ENCODE measurements at regions not wholly inside any gene's neighbourhood (a gene's known extent, or its start where the extent isn't known, plus 50 kb on each side); places are given as distances from the start of the nearest gene placed in this dataset.

DNA sequence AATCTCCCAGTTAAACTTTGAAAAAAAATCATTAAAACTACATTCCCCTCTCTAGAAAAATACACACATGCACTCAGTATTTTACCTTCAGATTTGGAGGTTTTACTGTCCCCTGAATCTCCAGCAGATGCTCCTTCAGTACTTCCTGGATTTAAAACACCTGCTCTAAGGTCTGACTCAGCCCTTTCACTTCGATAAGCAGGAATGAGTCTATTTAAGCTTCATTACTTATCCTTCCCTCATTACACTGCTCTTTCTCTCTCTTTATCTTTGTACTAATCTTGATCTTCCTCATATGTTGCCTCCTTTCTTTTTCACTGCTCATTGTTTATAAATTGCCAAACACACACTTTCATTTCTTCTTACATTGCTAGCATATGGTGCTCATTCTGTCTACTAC is 443.9 kb downstream of the DIPK2A start:
- TF ChIP-seq, protein P1, sequence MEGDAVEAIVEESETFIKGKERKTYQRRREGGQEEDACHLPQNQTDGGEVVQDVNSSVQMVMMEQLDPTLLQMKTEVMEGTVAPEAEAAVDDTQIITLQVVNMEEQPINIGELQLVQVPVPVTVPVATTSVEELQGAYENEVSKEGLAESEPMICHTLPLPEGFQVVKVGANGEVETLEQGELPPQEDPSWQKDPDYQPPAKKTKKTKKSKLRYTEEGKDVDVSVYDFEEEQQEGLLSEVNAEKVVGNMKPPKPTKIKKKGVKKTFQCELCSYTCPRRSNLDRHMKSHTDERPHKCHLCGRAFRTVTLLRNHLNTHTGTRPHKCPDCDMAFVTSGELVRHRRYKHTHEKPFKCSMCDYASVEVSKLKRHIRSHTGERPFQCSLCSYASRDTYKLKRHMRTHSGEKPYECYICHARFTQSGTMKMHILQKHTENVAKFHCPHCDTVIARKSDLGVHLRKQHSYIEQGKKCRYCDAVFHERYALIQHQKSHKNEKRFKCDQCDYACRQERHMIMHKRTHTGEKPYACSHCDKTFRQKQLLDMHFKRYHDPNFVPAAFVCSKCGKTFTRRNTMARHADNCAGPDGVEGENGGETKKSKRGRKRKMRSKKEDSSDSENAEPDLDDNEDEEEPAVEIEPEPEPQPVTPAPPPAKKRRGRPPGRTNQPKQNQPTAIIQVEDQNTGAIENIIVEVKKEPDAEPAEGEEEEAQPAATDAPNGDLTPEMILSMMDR (IDR thresholded peaks at IDR 0.05; ENCODE audit: insufficient read depth, low read length): no peak
- H3K4me3 ChIP-seq (ENCODE audit: low read depth, low read length): no peak overlapping the region
- no peak for DNase-seq (ENCODE audit: low read depth)

GRCh38 chr3:144424606-144425005 is 453.0 kb downstream of the DIPK2A start:
- H3K4me3 ChIP-seq (ENCODE audit: low read depth, low read length): no peak overlapping the region
- no peak for DNase-seq (ENCODE audit: low read depth)
- TF ChIP-seq, protein P1 (IDR thresholded peaks at IDR 0.05; ENCODE audit: insufficient read depth, low read length): no peak

DNA sequence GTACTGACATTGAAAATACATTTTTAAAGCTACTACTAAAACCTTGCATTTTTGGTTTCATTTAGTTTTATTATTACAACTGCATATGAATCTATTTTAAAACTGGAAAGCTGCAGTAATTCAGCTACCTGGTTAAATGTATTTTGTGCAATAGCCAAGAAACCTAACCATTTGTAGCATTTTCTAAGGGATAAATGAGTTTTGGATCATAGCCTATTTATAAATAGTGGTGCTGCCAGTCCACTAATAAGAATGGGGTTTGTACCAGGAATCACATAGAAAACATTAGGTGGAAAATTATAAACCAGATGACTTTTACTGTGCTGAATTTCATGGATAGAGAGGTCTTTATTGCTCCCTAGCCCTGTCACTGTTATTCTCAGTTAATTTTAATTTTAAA is 454.7 kb downstream of the DIPK2A start:
- H3K4me3 ChIP-seq (ENCODE audit: low read depth, low read length): no peak overlapping the region
- TF ChIP-seq, protein P1 (IDR thresholded peaks at IDR 0.05; ENCODE audit: insufficient read depth, low read length): no peak
- no peak for DNase-seq (ENCODE audit: low read depth)

DNA sequence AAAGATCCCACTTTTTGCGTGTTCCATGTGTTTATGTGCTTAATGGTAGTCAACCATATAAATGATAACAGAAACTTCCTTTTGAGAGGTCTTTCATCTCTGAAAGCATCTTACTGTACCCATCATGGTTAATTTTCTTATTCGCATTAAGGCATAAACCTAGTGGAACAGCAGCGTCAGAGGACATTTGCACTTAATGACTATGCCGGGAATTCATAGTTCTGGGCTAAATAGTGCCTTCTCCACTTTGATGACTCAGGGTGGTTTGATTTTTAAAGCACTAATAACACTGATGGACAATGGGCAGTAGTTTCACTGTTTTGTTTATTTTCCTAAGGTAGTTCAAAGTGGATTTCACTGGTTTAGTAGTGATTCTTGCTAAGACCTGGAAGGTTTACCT is 455.3 kb downstream of the DIPK2A start:
- no peak overlapping the region for H3K4me3 ChIP-seq (ENCODE audit: low read depth, low read length)
- TF ChIP-seq, protein P1 (IDR thresholded peaks at IDR 0.05; ENCODE audit: insufficient read depth, low read length): no peak
- no peak for DNase-seq (ENCODE audit: low read depth)

- TF ChIP-seq, protein P1 (IDR thresholded peaks at IDR 0.05; ENCODE audit: insufficient read depth, low read length): no peak
- H3K4me3 ChIP-seq (ENCODE audit: low read depth, low read length): no peak overlapping the region
- no peak for DNase-seq (ENCODE audit: low read depth)
Observed at GRCh38 chr3:144429719-144430121, 458.1 kb downstream of the DIPK2A start.

DNA sequence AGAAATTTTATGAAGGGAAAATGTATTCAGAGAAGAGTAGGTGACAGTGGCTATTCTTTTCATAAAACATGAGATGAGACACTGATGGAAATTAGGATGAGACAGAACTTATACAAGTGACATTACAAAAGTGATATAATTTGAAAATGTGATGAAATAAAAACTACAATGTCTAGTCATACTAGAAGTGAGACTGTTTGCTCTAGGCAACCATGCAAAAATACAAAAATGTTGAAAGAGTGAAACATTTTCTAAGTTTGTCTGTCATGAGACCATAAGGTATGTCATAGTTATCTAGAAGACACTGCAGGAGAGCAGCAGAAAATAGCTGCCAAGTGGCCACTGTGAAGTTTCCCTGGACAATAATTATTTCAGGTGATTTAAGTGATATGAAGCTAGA is 459.5 kb downstream of the DIPK2A start:
- DNase-seq (ENCODE audit: low read depth): no peak
- TF ChIP-seq, protein P1 (IDR thresholded peaks at IDR 0.05; ENCODE audit: insufficient read depth, low read length): no peak
- H3K4me3 ChIP-seq (ENCODE audit: low read depth, low read length): no peak overlapping the region

GRCh38 chr3:144433006-144433405 is 461.4 kb downstream of the DIPK2A start:
- no peak for DNase-seq (ENCODE audit: low read depth)
- H3K4me3 ChIP-seq (ENCODE audit: low read depth, low read length): no peak overlapping the region
- TF ChIP-seq, protein P1 (IDR thresholded peaks at IDR 0.05; ENCODE audit: insufficient read depth, low read length): no peak

All from fibroblast of the aortic adventitia (primary cell).